ENCODE measurements at regions not wholly inside any gene's neighbourhood (a gene's known extent, or its start where the extent isn't known, plus 50 kb on each side); places are given as distances from the start of the nearest gene placed in this dataset.

DNA sequence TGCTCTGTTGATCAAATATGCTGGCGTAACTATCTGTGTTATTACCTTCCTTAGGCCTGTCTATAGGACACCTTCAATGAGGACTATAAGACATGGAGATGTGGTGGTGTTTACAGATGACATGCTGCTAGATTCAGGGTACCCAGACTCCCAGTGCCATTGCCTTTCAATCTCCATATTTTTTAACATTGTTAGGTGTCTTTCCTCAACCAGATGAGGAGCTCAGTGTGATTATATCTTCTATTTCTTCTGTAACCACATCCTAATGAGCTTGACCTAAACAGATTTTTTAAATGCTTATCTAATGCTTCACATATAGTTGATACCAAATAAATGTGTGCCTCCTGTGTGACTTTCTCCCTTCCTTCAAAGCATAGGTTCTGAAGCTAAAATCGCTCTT is 730.1 kb upstream of the NR2F2 start:
- DNase-seq (ENCODE audit: low spot score in 2 of 2) (no peak), FAIRE-seq (no peak)

DNA sequence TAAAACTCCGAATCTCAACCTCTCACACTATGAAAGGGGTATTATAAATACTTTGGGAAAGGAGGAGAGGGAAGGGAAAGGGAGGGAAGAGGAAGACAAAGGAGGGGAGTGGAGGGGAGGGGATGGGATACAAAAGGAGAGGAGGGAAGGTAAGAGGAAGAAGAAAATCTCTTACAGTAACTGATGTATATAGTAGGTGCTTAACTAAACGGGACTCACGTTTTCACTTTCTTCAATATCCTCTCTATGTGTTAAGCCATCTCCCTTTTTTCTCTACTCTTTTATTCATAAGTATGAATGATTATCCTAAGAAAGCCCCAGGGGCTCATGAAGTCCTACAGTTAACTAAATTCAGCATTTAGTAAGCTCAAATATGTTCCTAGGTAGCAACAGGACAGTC is 729.6 kb upstream of the NR2F2 start:
- FAIRE-seq: no peak

DNA sequence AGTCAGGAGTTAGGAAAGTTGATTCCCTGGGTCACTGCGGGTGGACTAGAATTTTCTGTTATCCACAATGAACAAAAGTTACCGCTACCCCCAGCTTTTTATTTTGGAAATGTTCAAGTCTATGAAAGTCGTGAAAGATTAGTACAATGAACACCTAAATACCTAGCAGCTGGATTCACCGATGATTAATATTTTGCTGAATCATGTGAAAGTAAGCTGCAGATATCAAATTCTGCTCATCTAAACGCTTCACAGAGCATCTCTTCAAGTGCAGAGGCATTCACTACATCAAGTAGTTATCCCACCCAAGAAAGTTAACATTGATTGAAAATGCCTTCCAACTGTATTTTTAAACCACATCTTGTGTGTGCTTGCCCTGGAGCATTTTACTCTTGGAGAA is 729.0 kb upstream of the NR2F2 start:
- FAIRE-seq: no peak
- DNase-seq (ENCODE audit: low spot score in 2 of 2): no peak

More for the DNA sequence above, 729.6 kb upstream of the NR2F2 start:
- DNase-seq (ENCODE audit: low spot score in 2 of 2): no peak

DNA sequence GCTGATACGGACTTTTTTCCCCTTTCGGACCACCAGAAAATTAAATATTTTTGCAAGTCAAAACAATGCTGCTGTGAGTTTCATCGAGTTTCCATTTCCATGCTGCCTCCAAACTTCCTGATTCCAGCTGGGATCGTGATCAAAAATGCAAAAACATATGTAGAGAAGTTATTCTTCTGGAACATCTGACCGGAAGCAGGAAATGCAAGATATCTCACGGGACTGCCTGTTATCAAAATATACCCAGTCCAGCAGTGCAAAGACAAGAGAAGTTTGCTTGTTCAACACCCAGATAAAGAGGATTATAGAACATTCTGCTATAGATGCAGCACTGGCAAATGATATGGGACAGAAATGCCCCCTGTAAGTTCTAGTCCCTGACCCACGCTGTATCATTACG is 726.7 kb upstream of the NR2F2 start:
- DNase-seq (ENCODE audit: low spot score in 2 of 2): no peak
- FAIRE-seq: no peak

DNA sequence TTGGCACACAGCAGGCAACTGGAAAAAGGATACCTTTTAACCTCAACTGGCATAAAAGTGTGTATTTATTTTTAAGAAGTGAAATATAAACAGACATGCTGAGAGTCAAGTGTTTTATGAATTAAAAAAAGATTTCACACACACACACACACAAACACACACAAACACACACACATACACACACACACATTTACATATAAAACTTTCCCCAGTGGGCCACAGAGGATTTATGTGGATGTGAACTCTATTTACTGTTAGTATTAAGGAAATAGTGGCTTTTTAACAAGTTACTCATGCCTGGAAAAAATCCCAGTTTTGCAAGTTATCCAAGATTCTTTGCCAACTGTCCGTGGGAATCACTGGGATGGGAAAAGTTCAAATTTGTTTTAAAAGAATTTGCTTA is 725.9 kb upstream of the NR2F2 start:
- no peak for FAIRE-seq
- no peak for DNase-seq (ENCODE audit: low spot score in 2 of 2)

DNA sequence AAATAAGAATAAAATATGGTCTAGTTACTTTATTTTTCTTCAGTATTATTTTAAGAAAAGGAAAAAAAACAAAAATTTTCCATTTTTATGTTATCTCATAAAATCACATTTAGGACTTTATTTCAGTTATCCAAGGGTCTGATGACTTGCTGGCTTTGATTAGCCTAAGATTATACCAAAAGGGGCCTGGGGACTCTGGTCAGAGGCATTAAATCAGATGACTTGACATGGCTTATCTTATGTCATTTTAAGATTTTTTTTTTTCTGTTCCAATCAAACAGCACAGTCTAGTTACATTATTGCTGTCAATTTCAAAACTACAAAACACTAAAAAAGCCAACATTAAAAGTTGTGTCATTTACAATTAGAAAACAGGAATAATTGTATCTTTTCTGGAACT is 725.4 kb upstream of the NR2F2 start:
- DNase-seq (ENCODE audit: low spot score in 2 of 2) (no peak), FAIRE-seq (no peak)

DNA sequence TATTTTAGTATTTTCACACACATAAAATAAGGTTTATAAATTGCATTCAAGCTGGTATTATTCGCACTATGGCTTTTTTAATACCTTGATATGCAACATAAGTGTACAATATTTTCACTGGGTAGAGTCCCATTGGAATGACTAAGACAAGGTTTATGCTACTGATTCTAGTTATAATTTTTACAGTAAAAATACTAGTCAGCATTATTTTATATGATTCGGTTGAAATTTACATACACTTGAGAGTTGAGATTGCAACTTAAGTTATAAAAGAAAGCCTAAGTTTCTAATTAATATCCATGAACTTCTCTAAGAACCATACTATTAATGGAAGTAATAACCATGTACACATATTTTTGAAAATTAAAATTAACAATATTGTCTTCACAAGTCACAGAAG is 723.9 kb upstream of the NR2F2 start:
- DNase-seq (ENCODE audit: low spot score in 2 of 2) (no peak), FAIRE-seq (no peak)

DNA sequence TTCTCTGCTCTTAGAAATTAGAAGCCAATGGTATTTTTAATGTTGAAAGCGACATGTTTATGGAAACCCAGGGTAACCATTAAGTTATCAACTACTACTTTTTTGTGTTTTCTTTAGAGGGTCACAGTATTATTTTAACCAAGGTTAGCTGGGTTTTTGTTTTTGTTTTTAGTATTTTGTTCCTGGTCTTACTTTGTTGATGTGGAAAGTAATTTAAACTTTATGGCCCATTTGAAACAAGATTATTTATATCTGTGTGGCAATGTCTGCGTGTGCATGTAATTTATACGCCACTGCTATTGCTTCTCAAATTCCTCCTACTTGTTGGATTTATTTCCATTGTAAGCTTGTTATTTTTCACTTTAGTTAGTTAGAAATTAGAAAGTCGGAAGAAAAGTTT is 722.1 kb upstream of the NR2F2 start:
- no peak for DNase-seq (ENCODE audit: low spot score in 2 of 2)
- FAIRE-seq: no peak

DNA sequence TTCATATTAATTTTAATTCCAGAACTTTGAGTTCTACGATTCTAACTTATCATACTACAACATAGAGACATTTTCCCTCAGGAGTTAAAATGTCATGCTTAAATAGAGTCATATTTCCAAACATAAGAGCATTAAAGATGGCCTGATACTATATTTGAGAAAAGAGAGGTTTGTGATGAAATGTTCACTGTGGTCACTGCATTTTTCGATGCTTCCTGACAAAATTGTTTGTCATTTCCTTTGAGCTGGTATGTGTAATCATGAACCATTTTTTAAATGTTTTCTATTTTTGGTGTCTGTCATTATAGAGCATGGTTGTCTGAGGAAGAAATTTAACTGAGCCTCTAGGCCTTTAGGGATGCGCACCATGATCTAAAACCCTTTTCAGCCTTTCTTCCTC is 721.4 kb upstream of the NR2F2 start:
- FAIRE-seq: no peak
- no peak for DNase-seq (ENCODE audit: low spot score in 2 of 2)

DNA sequence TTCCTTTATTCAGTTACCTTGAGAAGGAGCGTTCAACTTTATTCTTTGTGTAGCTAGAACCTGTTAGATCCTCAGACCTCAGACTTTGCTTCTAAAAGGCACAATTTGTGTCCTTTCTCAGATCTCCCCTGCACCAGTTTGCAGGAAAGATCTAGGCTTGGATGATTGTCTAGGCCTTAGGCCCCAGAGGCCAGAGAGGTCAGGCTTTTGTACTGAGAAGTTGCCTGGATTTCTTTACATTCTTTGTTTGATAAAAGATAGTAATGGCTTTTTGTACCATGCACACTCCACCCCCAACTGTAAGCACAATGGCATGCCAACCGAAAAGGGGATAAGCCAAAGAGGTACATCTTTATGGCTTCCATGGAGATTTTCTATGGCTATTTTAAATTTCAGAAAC is 719.6 kb upstream of the NR2F2 start:
- DNase-seq (ENCODE audit: low spot score in 2 of 2) (no peak), FAIRE-seq (no peak)

DNA sequence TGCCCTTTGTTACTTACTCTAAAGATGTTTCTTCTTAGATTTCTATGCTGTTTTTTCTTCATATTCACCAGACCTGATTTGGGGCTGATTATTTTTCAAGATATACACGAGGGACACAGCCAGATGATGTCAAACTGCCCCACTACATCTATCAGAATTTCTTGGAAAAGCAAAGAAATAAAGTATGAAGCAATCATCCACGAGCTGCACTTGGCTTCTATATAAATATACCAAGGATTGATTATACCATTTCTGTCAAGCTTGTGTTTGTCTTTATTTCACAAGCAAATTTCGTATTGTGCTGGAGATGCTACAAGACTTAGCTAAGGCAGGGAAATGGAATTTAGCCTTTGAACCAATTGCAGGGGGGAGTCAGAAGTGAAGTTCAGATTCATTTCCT is 715.1 kb upstream of the NR2F2 start:
- DNase-seq (ENCODE audit: low spot score in 2 of 2) (no peak), FAIRE-seq (no peak)

DNA sequence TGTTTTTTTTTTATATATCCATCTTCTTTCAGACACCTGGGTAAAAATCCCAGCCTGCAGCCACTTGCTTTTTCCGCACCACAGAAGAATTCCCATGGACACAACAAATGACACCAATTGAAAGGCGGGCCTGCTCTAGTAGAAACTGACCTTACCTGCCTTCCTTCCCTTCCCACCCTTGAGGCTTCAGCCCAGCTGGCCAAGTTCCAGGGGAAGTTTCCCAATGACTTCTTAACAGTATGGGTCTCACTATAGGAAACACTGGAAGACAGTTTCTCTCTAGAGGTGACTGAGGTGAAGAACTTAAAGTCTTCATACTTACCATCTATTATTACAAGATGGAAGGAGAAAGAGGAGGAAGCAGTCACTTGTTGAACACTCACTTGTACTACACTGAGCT is 714.2 kb upstream of the NR2F2 start:
- FAIRE-seq (no peak), DNase-seq (ENCODE audit: low spot score in 2 of 2) (no peak)

DNA sequence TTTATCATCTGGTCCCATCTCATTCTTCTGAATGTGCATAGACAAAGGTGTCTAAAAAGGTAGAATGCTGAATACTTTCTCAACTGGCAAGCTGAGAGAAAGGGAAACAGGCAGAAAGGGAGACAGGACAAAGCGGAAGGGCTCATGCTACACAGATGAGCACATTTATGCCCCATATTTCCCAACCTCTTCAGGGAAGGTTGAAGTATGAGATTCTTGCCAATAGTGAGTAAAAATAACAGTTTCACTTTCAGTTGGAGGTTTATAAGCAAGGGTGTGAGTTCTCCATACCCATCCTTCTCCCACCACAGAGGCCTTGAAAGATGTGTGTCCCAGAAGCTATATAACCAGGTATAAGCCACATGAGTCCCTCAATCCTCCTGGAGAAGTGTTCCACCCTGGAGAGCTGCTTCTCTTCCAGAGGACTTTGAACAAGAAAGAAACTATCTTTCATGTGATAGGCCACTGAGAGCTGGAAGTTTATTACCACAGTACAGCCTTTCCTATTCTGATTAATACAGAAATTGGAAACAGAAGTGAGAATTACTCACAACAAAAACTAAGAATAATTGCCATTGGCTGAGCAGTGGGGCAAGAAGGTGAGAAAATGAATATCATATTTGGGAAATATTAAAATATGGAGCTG is 709.4 kb upstream of the NR2F2 start:
- no peak for FAIRE-seq
- no peak for DNase-seq (ENCODE audit: low spot score in 2 of 2)

DNA sequence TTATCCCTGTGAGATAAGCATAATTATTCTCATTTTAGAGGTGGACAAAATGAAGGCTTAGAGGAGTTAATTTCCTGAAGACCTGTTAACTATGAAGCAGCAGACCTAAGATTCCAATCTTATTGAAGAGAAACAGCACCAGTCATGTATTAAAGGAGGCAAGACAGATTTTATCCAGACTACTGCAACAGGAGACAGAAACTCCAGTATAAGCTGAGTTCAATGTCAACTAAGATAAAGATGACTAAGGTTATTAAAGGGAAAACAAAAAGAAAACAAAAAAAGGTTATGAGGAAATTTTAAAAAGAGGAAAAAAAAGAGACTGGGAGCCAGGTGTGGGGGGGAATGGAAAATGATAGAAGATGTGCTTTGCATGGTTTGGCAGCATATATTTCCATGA is 707.7 kb upstream of the NR2F2 start:
- FAIRE-seq: no peak
- no peak for DNase-seq (ENCODE audit: low spot score in 2 of 2)

DNA sequence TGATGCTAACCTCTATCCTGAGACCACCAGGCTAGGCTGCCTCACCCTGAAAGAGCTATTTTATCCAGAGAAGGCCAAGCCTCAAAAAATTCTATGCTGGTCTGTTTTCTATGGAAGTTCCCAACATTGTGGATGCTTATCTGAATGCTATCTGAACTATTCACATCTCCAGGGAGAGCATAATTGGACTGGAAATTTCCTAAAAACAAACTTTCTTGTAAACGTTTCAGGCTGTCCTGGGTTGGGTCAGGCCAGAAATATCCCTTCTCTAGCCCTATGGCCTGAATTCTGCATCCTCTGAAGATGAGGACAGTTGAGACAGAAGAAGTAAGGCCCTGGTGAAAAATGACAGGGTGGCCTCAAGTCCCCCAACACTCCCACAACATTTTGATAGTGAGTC is 706.4 kb upstream of the NR2F2 start:
- DNase-seq (ENCODE audit: low spot score in 2 of 2): no peak
- no peak for FAIRE-seq

DNA sequence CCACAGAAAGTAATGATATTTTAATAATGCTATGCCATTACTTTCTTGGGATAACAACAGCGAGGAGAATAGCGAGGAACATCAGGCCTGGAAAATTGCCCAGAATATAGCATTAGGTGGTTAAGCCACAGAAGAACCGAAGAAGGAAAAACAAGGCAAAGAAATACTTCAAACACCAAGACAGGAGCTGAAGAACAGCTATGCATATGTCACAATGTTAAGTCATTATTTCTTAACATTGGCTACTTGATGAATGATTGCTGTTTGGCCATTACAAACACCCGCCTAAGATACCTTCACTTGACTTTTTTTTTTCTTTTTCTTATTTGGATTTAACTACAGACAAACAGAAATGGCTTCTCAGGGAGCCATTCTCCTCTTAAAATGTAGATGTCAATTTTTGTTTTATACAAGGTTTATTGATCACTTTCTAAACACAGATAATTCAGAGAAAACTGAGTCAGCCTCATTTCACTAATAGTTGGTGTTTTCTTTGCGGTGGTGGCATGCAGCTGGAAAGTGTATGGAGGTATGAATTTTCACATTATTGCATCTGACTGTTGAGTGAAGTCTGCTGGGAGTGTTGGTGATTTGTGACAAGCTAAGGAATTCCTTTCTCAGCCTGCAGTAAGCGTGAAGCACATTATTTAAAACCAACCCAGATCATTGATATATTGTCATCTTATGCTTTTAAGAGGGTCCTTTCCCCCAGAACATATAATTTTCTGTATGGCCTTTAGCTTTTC is 705.7 kb upstream of the NR2F2 start:
- DNase-seq (ENCODE audit: low spot score in 2 of 2) (no peak), FAIRE-seq (no peak)

DNA sequence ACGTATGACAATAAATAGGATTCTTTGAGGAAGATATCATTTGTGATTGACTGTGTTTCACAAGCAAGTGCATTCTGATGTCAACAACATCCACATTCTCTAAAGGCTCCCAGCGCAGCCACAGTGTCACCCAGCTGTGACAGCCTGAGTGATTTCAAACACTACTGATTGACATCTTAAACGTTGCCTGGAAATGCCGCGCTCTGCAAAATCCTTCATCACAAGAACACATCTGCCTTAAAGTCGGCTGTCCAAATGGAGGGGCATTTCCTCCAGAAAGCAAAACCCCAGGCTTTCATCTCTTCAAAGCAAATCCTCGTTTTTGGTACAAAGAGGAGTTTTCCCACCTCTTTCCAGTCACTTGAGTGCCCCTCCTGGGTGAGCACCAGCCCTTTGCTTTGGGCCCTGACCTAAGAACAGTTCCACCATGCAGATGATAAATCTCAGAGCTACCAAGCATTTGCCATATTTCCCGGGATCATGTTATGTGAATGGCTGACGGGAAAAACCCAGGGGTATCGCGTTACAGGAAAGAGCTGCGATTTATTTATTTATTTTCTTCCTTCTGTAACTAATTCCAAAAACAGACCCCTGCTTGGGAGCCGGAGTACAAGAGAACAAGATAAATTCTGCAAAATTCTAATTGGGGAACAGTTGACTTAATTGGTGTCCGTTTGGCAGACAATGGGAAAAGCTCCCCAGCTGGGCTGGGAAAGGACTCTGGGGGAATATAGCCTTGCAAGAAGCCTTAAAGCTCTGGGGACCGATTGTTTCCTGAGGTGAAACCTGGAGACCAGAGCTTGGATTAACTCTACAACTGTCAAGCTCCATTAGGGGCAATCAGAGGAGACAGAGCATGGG is 703.8 kb upstream of the NR2F2 start:
- DNase-seq (ENCODE audit: low spot score in 2 of 2): no peak
- no peak for FAIRE-seq

DNA sequence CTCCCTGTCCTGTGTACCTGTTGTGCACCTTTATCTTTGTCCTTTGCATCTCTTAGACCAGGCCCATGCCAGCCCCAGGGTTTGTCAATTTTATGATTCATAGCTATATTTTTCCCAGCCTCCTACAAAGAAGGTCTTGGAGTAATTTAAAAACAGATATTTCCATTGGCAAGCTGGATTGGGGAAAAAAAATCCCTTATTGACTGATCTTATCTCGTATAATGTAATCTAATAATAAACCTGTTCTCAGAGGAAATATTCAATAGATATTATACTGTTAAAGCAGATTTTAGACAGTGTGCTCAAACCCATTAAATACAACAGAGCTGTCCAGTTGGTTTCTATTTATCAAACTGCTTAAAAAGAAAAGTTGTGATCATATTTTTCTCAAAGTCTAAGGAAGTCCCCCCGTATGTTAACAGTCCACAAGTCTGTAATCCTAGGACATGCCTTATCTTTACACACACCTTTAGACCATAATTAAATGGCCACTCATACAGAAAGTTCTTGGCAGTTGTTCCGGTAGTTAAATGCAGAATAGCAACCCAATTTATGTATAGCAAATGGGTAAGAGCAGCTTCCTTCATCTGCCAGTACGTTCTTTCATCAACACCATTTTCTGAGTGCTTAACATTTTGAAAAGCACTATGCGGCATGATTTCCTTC is 700.9 kb upstream of the NR2F2 start:
- FAIRE-seq: no peak
- no peak for DNase-seq (ENCODE audit: low spot score in 2 of 2)

DNA sequence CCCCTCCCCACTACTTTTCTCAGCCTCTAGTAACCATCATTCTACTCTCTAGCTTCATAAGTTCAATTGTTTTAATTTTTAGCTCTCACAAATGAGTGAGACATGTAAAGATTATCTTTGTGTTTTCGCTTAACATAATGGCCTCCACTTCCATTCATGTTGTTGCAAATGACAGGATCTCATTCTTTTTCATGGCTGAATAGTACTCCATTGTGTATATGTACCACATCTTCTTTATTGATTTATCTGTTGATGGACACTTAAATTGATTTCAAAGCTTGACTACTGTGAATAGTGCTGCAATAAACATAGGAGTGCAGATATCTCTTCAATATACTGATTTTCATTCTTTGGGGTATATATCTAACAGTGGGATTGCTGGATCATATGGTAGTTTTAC is 699.8 kb upstream of the NR2F2 start:
- FAIRE-seq (no peak), DNase-seq (ENCODE audit: low spot score in 2 of 2) (no peak)

DNA sequence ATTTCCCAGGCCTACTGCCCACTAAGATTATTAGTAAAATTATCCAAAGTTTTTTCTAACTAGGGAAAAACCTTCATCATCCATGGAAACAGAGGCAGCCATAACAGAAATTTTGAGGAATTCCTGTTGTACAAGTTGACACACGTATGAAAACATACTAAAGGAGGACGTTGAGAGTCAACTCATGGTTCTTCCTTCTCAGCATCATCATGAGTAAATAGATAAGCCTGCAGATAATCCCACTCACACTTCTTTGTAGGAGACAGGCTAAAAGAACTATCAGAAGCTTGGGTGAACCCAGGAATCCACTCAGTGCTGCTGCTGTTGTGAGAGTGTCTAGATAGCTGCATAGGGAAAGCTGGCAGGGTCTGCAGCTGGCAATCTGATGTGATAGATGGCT is 694.8 kb upstream of the NR2F2 start:
- no peak for DNase-seq (ENCODE audit: low spot score in 2 of 2)
- FAIRE-seq: no peak

DNA sequence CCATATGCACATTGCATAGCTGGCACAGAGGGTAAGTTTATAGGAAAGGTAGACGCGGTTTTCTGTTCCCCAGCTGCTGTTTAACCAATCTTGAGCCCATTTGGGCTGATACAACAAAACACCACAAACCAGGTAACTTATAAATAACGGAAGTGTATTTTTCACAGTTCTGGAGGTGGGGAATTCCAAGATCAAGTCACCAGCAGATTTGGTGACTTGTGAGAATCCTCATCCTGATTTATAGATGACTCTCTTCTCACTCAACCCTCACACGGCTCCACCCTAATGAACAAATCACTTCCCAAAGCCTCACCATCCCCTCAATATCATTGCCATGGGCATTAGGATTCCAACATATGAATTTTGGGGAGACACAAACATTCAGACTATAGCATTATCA is 694.4 kb upstream of the NR2F2 start:
- no peak for DNase-seq (ENCODE audit: low spot score in 2 of 2)
- no peak for FAIRE-seq
